NOMO-1 treated with DMSO at 0.1 percent for 48 hours (cell line): ENCODE measurements at regions not wholly inside any gene's neighbourhood (a gene's known extent, or its start where the extent isn't known, plus 50 kb on each side); places are given as distances from the start of the nearest gene placed in this dataset.
"Not testable (repeated sequence)": the region's sequence is repeated elsewhere in the genome, so short reads cannot be mapped to it uniquely, and the experiment has no call there.

ENCODE experiments used
- DNase-seq: peaks from one replicate; lab custom pipeline; 2025; ENCODE audit not compliant: unreplicated experiment; lab: John Stamatoyannopoulos, UW

DNA sequence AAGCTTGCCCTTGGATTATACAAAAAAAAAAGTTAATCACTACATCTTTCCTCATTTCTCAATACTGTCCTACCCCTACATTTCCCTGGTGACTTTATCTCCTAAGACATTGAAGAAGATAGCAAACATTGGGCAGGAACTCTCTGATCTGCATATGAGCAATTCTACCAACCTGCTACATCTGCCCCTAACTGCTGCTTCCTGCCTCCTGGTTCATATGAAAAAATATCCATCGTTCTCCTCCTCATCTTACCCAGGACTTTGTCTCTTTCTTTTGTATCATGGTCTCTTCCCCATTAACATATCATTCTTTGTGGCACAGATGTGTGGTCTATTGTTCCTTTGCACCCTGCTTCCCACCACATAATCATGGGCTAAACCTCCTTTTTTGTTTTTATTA lies 139.7 kb upstream of the PCGF5 start:
- no peak for DNase-seq

DNA sequence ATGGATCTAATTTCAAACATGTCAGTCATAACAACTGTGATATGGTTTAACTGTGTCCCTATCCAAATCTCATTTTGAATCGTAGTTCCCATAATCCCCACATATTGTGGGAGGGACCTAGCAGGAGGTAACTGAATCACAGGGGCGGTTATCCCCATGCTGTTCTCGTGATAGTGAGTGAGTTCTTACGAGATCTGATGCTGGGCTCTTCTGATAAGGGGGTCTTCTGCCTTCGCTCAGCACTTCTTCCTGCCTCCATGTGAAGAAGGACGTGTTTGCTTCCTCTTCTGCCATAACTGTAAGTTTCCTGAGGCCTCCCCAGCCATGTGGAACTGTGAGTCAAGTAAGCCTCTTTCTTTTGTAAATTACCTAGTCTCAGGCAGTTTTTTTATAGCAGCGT lies 138.0 kb upstream of the PCGF5 start:
- no peak for DNase-seq

DNA sequence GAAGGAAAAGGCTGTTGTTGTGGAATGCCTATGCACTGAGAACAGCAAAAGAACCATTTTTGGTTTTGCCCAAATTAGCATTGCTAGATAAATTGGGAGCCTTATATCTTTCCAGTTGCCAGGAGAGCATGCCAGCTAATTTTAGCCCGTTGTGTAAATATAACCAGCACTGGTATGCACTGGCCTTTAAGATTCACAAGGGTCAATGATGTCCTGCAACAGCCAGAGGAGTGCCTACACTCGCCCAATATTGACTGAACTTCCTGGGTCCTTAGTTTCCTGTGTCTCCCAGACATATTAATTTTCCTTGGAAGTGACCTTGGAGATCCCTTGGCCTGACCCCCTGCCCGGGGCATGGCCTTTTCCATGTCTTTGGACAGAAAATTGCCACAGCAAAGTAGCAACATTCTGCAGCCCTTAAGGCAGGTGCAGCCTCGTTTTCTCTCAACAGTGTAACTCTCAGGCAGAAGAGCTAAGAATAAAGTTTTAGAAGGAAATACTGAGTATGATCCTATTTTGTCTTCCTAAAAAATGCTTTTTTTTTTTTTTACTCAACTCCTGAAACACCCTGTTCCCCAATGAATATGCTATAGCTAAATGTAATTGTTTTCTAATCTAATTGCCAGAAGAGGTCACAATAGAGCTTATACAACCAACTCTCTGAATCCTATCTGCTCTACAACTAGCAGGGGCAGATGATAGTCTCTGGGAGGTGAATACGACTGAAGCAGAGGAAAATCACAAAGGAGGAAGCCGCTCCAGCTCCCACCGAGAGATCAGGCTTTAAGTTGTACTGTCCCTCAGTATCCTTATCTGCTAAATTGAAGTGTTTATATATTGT lies 131.9 kb upstream of the PCGF5 start:
- DNase-seq: peak; percentile 10

DNA sequence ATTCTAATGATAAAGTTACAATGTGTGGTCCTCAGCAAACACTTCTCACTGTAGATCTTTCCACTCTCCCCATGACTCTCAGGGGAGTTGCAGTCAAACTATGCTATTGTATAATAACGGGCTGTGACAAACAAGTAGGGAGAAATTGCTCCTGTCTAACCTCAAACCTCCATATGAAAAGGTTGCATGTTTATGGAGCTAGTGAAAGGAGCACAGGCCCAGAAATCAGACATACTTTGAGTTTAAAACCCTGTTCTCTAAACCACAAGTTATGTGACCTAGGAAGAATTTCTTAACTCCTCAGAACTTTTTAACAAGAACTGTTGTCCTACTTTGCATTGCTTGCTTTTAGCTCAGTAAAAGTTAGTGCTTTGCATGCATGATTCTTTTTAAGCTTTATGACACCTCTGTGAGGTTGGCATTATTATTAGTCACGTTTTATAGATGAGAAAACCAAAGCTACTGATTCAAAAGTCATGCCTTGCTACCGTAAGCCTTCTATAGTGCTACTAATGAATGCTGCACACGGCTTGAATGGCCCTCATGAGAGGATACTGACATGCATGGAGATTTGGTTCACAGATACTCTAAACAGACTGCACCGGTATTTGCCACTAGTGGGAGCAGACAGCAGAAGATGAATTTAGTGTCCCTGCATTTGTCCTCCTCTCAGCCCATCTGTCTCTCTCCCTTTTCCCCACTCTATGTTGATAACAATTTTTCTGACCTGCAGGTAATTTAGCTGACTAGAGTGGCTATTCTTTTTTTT lies 129.5 kb upstream of the PCGF5 start:
- no peak for DNase-seq

DNA sequence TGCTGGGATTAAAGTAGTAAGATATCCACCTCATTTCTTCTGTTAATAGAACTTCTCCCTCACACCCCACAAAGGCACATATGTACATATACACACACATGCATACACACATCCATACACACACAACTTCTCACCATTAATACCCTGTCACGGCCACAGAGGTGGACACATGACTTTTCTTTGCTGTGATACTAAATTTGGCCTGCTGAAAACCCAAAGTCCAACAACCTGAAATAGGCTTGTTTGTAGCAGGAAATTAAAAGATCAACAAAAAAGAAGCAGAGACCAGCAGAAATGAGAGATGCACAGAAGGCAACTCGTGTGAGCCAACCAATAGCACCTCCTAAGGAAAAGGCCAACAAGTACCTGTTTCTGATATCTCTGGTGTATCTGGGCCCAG lies 128.7 kb upstream of the PCGF5 start:
- no peak for DNase-seq

DNA sequence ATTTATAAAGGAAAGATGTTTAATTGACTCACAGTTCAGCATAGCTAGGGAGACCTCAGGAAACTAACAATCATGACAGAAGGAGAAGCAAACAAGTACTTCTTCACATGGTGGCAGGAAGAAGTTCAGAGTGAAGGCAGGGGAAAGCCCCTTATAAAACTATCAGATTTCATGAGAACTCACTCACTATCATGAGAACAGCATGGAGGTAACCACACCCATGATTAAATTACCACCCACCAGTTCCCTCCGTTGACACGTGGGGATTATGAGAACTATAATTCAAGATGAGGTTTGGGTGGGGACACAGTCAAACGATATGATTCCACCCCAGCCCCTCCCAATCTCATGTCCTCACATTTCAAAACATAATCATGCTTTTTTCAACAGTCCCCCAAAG lies 124.2 kb upstream of the PCGF5 start:
- no peak for DNase-seq

DNA sequence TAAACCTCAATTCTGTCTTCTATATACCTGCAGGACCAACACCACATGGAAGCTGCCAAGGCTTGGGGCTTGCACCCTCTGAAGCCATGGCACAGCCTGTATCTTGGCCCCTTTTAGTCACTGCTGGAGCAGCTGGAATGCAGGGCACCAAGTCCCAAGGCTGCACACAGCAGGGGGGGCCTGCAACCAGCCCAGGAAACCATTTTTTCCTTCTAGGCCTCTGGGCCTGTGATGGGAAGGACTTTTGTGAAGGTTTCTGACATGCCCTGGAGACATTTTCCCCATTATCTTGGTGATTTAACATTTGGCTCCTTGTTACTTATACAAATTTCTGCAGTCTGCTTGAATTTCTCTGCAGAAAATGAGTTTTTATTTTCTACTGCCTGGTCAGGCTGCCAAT lies 123.2 kb upstream of the PCGF5 start:
- no peak for DNase-seq

DNA sequence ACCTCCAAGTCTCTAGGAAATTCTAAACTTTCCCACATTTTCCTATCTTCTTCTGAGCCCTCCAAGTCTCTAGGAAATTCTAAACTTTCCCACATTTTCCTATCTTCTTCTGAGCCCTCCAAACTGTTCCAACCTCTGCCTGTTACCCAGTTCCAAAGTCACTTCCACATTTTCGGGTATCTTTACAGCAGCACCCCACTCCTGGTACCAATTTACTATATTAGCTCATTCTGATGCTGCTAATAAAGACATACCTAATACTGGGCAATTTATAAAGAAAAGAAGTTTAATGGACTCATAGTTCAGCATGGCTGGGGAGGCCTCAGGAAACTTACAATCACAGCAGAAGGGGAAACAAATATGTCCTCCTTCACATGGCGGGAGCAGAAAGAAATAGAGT lies 122.4 kb upstream of the PCGF5 start:
- DNase-seq: not testable (repeated sequence)

DNA sequence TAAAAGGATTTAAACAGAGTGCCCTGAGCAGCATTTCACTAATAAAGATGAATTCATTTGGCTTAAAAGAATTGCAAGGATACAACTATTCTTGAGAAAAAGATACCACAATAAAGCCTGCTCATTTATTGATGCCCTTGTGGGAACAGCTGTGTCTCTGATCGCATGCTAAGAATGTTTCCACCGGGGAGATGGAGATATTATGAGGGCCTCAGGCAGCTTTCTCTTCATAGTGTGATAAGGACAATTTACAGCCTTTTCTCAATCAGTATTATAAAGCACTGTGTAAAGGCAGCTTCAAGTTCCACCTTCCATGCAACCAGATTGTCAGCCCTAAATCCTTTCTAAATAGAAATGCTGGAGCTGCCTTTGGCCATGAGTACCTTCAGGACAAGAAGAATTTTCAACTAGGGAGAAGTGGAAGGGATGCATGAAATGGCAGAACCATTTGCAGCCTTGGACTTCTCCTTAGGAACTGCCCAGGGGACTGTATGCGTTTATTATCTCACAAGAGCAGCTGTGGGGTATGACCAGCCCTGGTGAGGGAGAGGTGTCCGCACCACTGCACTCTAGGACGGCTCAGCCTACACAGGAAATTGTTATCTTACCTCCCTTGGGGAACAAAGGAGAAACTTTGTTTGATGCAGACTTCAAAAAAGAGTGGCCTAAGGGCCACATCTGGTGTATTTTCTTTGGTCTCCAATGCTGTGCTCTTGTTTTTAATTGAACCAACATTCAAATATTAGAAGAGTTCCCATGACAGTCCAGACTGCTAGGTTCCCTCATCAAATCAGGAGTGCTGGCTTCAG lies 116.9 kb upstream of the PCGF5 start:
- no peak for DNase-seq

DNA sequence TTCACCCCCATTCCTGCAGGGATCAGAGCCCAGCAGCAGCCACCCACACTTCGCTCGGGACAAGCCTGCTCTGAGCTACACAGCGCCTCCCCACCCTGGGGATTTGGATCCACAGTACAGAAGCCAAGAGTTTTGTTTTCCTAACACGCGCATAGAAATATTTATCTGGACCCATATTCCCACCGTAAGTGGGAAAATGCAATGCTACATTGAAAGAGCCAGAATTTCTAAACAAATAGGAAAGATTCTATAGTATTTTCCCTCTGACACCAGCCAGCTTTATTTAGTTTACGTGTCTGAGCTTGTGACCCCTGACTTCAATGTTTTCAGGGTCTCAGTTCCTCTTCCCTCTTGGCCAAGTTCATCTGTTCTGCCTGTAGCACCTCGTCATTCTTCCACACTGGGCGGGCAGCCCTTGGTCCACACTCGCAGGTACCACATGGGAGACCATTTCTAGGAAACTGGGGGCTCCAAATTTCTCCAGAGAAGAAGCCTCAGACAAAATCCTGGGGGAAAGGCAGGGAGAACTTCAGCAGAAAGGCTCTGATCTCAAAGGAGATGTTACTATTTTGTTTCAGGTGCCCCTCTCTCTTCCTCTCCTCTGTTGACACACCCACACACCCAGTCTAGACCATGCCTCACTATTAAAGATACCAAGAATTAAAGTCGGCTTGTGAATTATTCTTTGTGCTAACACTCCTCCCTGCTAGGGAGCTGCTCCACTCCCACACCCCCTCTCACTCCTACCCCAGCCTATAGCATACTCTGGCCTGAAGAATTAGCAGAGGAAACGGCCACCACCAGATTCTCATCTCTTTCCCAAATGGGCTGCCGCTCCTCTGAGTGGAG lies 116.0 kb upstream of the PCGF5 start:
- no peak for DNase-seq

DNA sequence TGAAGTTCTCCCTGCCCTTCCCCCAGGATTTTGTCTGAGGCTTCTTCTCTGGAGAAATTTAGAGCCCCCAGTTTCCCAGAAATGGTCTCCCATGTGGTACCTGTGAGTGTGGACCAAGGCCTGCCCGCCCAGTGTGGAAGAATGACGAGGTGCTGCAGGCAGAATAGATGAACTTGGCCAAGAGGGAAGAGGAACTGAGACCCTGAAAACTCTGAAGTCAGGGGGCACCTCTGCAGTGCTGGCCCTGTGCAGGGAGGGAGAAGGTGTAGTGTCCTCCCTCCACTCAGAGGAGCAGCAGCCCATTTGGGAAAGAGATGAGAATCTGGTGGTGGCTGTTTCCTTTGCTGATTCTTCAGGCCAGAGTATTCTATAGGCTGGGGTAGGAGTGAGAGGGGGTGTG lies 115.2 kb upstream of the PCGF5 start:
- no peak for DNase-seq

DNA sequence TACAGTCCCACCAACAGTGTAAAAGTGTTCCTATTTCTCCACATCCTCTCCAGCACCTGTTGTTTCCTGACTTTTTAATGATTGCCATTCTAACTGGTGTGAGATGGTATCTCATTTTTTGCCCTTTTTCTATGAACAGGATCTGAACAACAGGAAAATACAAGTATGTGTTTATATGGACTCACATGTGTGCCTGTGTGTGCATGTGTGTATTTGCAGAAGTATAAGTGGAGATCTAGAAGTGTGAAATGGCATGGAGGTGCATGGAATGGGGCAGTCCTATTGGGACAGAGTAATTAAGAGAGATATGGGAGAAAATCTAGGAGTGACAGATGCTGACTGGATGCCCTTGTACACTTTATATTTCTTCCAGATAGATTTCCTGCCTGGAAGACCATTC lies 111.6 kb upstream of the PCGF5 start:
- DNase-seq: no peak

DNA sequence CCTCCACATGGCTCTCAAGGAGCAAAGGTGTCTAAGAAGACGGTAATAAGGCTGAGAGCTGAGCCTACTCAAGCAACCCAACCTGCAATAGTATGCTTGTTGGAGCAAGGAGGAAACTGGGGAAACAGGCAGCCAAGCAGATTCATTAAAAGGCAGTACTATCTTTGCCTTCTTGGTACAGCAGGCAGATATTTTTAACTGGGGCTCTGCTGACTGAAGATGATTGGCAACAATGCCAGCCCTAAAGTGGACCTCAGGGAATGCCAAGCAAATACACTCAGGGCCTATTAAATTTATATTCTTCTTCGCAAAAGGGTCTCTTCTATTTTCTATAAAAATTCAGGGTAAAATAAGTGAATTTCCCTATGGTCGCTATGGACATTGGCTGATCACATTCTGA lies 109.4 kb upstream of the PCGF5 start:
- DNase-seq: no peak

DNA sequence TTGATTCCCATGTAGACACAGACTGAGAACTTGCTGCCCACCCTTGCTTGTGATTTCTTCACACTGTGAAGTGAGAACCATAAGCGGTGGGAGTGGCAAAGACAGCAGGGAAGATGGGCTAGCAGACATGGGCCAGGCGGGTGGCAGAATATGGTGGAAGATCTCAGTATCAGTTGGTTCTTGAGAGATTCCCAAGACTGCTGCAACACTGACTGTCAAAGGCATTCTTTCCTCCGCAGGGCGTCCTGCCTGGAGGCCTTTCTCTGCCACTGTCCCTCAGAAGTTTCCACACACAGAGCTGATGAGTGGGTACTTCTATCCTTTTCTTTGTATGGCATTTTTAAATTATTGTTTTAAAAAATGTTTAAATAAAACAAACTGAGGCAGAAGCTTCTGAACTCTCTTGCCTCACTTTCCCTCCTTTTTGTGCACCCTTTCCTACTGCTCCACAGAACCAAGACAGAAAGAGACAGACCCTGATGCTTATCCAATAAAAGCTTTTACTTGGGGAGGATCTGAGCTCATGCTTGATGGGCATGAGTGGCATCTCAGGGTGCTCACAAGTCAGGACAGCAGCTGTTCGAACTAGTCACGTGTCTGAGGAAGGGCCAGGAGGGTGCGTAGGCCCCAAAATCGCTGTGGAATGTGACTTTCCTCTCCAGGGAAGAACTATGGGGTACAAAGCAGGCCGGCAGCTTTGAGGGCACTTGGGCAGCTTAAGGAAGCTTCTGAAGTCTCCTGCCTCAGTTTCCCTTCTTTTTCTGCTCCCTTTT lies 104.7 kb upstream of the PCGF5 start:
- no peak for DNase-seq

DNA sequence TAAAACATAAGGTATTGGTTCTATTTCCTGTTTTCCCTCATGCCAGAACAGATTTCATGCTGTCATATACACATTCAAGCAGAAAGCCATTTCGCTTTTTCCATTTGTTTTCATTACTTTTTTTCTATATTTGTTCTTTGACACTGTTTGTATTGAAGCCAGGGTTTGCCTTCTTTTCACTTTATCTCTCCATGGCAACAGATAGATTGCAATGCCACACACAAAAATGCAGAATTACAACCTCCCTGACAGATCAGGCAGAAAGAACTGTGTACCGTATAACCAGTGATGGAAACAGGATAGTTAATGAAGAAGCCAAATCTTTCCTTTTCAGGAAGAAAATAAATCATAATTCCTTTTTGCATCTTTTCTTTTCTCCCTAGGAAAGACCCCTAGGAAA lies 103.0 kb upstream of the PCGF5 start:
- DNase-seq: no peak

DNA sequence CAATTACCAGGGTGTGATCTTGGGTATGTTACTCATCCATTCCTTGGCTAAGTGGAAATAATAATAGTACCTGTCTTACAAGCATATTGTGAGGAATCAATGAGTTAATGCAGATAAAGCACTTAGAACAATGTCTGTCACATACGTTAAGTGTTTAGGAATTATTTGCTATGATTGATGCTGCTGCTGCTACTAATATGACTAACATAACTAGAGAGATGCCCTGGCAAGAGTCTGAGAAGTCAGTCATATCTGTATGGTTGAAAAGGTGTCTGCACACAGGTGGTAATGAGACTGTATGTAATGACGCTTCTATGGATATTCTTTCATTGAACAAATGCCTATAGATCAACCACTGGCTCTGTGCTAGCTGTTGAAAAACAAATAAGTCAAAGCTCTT lies 100.1 kb upstream of the PCGF5 start:
- no peak for DNase-seq

DNA sequence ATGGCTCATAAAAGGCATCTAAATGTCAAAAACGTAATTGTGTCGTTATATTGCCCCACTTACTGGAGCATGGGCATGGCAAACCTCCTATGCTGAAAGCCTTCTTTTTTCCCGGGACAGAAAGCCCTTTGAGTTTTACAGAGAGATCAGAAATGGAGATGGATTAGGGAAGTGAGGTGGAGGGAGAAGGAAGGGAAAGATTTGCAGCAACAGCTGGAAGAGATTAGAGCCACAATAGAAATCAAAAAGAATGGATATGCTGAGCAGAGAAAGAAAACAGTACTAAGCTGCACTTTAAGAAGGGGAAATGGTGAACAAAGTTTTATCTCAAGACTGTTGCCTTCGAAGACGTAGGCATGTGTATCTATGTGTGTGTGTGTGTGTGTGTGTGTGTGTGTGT lies 97.2 kb upstream of the PCGF5 start:
- DNase-seq: no peak

DNA sequence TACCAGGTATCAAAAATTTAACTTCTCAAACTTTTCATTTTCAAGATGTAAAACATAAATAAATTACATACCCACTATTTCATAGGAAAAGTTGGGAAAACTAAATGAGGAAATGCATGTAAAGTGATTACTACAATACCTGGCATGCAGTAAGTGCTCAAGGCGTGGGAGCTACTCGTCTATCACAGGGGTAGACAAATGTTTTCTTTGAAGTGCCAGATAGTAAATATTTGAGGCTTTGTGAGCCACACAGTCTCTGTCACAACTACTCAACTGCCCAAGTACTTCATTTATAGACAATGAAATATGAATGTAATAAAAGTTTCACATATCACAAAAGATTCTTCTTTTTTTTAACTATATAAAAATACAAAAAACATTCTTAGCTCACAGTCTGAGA lies 96.4 kb upstream of the PCGF5 start:
- no peak for DNase-seq

DNA sequence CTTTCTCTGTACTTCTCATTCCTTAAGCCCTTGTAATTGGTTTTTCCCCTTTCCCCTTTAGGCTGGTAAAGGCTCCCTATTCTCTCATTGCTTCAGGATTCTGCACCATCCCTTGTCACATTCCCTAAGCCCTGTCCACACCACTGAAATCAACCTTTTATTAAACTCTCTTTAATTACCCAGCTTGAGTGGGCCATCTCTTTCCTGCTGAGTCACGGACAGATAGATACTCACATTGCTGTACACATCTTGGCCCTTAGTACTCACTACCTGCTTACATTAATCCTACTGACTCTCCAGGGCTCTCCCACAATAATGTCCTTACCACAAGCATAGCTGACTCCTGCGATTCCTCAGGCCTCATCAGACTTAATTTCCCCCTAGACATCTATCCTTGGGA lies 94.0 kb upstream of the PCGF5 start:
- no peak for DNase-seq
